Endothelial cell (in vitro differentiated cells): ENCODE measurements at regions not wholly inside any gene's neighbourhood (a gene's known extent, or its start where the extent isn't known, plus 50 kb on each side); places are given as distances from the start of the nearest gene placed in this dataset.

Experiments
- DNase-seq: peaks from one replicate; pipeline ENCODE4 v3.0.0; 2021; ENCODE audit warnings: low spot score
- H3K27ac Mint-ChIP-seq: one replicate; pipeline ENCODE4 v1.8.0; 2021; ENCODE audit warnings: mixed read lengths, inconsistent platforms; ENCODE audit not compliant: unreplicated experiment
- H3K27me3 Mint-ChIP-seq: one replicate; pipeline ENCODE4 v1.8.0; 2021; ENCODE audit warnings: mild to moderate bottlenecking, moderate library complexity, mixed read lengths, inconsistent platforms; ENCODE audit not compliant: unreplicated experiment
- H3K36me3 Mint-ChIP-seq: one replicate; pipeline ENCODE4 v1.8.0; 2021; ENCODE audit warnings: mild to moderate bottlenecking, low read depth, mixed read lengths, inconsistent platforms; ENCODE audit not compliant: unreplicated experiment
- H3K4me1 Mint-ChIP-seq: one replicate; pipeline ENCODE4 v1.8.0; 2021; ENCODE audit warnings: mild to moderate bottlenecking, mixed read lengths, inconsistent platforms; ENCODE audit not compliant: unreplicated experiment
- H3K4me3 Mint-ChIP-seq: one replicate; pipeline ENCODE4 v1.8.0; 2021; ENCODE audit warnings: mild to moderate bottlenecking, mixed read lengths, inconsistent platforms; ENCODE audit not compliant: unreplicated experiment
- H3K9me3 Mint-ChIP-seq: one replicate; pipeline ENCODE4 v1.8.0; 2021; ENCODE audit warnings: mixed read lengths, inconsistent platforms; ENCODE audit not compliant: unreplicated experiment
- CTCF ChIP-seq: fragments of 200-600 bp; sonication (generic); IDR thresholded peaks from one replicate; pipeline ENCODE4 v1.5.0; 2021; ENCODE audit warnings: antibody characterized with exemption; ENCODE audit not compliant: unreplicated experiment

GRCh38 chr21:36211660-36212512 is 55.3 kb downstream of the DOP1B start:
- H3K27me3 Mint-ChIP-seq, result peaks cover 2% of the 10 kb centered on the region
- no peak overlapping the region for H3K27ac Mint-ChIP-seq
- H3K4me1 Mint-ChIP-seq, result peaks cover 8% of the 10 kb centered on the region
- H3K9me3 Mint-ChIP-seq, result no peaks in the 10 kb centered on the region
- TF ChIP-seq CTCF, result no peak
- H3K4me3 Mint-ChIP-seq, result no peak overlapping the region
- DNase-seq, result no peak
- peaks cover 5% of the 10 kb centered on the region for H3K36me3 Mint-ChIP-seq

- Mint-ChIP-seq H3K4me1 (peaks cover 8% of the 10 kb centered on the region), H3K4me3 (no peak overlapping the region), H3K27ac (no peak overlapping the region), H3K9me3 (no peaks in the 10 kb centered on the region), H3K27me3 (peaks cover 2% of the 10 kb centered on the region), H3K36me3 (peaks cover 5% of the 10 kb centered on the region)
- no peak for TF ChIP-seq CTCF
- no peak for DNase-seq
These were observed 55.8 kb downstream of the DOP1B start for GRCh38 chr21:36212513-36212780.

GRCh38 chr21:36214561-36214960 is 57.9 kb downstream of the DOP1B start:
- Mint-ChIP-seq H3K27me3 (peaks cover 2% of the 10 kb centered on the region), H3K9me3 (no peaks in the 10 kb centered on the region), H3K36me3 (peaks cover 4% of the 10 kb centered on the region), H3K4me3 (no peak overlapping the region), H3K4me1 (peaks cover 6% of the 10 kb centered on the region), H3K27ac (no peak overlapping the region)
- no peak for TF ChIP-seq CTCF
- no peak for DNase-seq

- no peak for TF ChIP-seq CTCF
- no peak for DNase-seq
- no peak overlapping the region for H3K4me3 Mint-ChIP-seq
- no peaks in the 10 kb centered on the region for H3K9me3 Mint-ChIP-seq
- no peaks in the 10 kb centered on the region for H3K27me3 Mint-ChIP-seq
- no peak overlapping the region for H3K27ac Mint-ChIP-seq
- H3K4me1 Mint-ChIP-seq, result no peaks in the 10 kb centered on the region
- no peaks in the 10 kb centered on the region for H3K36me3 Mint-ChIP-seq
These were observed 61.1 kb downstream of the DOP1B start for GRCh38 chr21:36217743-36218142.

- no peaks in the 10 kb centered on the region for H3K9me3 Mint-ChIP-seq
- H3K4me3 Mint-ChIP-seq, result no peak overlapping the region
- no peaks in the 10 kb centered on the region for H3K36me3 Mint-ChIP-seq
- no peak for TF ChIP-seq CTCF
- no peaks in the 10 kb centered on the region for H3K4me1 Mint-ChIP-seq
- no peaks in the 10 kb centered on the region for H3K27me3 Mint-ChIP-seq
- DNase-seq, result no peak
- no peak overlapping the region for H3K27ac Mint-ChIP-seq
These were observed 62.1 kb downstream of the DOP1B start for GRCh38 chr21:36218691-36219090.
